HG03060 (cell line): ENCODE measurements at regions not wholly inside any gene's neighbourhood (a gene's known extent, or its start where the extent isn't known, plus 50 kb on each side); places are given as distances from the start of the nearest gene placed in this dataset.
A peak's percentile ranks its signal among the peaks of the same experiment; 100 is the strongest.
"Not testable (repeated sequence)": the region's sequence is repeated elsewhere in the genome, so short reads cannot be mapped to it uniquely, and the experiment has no call there.

ENCODE experiments used
- ATAC-seq: cut with Tn5 transposase; IDR thresholded peaks from one replicate; pipeline ENCODE4 v1.9.1; 2021; ENCODE audit warnings: low read depth, moderate number of reproducible peaks; ENCODE audit not compliant: unreplicated experiment

DNA sequence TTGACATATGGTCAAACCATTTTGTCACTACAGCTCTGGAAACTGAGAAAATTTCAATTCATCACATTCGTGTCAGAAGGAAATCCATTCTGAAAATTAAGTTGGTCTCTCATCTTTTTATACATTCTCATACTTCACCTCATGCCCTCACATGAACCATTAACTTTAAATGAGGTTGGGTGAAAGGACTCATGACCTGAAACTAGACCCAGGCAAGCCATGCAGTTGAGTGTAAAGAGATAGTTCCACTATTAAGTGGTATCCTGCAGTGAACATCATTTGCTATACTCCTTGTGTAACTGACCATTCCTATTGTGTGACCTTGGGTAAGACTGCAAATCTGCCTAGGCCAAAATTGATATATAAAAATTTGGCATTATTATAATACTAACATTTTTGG, 299.6 kb upstream of the GRIN3A start:
- no peak for ATAC-seq

DNA sequence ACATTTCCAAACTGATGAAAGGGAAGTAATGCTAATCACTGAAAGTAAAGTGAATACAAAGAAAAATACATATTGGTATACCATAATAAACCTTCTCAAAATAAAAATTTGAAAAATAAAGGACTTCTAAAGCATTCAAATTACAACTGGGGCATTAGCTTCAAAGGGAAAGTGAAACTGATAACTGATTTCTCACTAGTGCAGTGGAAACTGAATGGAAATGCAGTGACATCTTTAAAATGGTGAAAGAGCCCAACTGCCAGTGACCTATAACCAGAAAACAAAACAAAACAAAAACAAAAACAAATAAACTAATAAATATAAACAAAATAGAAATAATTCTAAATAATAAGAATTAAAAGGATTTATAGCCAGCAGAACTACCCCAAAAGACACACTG, 297.5 kb upstream of the GRIN3A start:
- ATAC-seq: peak; percentile 79

DNA sequence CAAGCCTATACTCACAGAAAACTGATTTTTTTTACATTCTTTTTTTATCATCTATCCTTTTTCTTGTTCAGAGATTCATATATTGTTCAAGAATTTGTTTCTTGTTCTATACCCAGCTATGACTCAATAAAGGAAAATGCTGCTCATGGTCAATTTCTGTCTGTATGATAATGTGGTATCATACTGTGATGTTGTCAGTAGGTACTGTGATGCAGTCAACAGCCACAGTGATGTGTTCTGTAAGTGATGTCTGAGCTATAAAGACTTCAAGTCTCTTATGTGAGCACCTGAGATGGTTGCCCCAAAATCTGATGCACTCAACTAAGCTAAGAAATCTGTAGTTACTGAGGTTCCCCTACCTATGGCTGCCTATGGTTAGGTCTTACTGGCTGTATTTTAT, 294.2 kb upstream of the GRIN3A start:
- no peak for ATAC-seq

GRCh38 chr9:102000956-102001355, 262.5 kb upstream of the GRIN3A start:
- ATAC-seq: no peak

GRCh38 chr9:101999441-101999840, 261.0 kb upstream of the GRIN3A start:
- no peak for ATAC-seq

- ATAC-seq: no peak
Observed at GRCh38 chr9:101995231-101995630, 256.8 kb upstream of the GRIN3A start.

DNA sequence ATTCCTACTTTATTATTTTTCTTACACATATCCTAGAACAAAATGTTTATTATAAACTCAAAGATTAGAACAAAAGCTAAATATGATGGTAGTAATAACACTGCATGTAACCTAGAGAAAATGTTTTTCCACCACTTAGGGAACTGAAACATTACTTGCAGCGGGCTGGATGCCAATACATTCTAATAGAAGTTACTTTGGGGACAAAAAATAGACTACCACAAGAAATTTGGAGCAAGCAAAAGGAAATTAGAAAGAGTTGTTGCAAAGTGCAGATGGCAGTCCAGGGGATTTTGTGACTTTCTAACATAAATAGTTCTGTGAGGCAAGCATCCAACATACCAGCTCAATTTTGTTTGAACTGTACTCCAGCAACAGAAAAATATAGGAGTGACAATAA, 255.3 kb upstream of the GRIN3A start:
- no peak for ATAC-seq

- ATAC-seq: no peak
Observed at GRCh38 chr9:101991926-101992325, 253.5 kb upstream of the GRIN3A start.

DNA sequence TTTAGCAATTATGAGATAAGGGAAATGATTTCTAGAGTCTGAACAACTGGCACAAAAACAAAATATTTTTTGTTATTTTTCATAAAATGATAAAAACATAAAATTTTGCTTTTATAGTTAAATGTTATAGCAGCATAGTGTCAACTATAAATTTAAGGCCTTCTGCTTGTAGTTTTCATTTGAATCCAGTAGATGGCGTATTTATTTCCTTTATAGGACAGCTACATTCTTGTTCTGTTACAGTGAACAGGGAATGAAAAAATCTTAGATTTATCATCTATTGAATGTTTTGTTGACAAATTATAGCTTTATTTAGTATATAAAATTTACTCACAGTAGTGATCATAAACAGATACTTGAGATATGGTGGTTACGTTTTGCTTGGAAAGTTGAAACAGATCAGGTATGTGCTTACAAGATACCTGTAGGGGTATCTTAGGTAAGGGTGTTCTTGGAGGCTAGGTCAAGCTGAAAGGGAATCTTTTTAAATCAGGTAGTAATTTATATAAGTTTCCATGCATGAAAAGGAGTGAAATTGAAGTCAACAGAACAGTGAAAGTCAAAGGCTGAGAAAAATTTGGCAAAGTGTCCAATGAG, 239.3 kb upstream of the GRIN3A start:
- peak; percentile 61 for ATAC-seq

DNA sequence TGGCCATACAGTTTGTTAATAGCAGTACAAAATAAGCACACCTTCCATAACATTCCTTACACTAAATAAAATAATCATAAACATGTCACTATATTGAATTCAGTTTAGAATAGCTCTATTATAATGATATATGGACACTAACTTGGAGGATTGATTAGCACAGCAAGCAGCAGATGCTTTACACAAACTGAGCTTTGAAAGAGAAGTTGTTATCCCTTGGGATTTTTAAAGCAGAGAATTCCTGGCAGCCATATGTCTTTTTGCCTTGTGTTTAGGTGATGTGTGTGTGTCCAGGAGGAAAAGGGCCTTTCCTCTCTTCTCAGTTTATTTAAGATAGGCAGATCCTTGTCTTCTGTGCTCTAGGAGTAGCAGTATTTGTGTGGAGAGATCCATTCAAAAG, 232.2 kb upstream of the GRIN3A start:
- ATAC-seq: no peak

DNA sequence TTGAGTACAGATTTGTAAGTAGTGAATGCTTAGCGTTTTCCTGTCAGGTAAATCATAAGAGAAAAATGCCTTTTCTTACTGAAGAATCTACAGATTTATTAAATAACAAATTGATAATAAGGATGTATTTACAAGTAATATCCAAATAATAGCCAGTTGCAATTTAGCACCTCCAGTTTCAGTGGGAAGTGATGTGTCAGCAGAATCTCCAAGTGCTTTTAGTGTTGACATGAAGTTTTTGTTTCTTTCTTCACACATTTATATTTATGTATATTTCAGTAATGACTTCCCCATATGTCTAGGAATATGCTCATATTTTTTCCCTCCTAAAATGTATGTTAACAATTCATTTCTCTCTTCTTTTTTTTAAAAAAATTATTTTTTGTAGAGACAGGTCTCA, 229.9 kb upstream of the GRIN3A start:
- no peak for ATAC-seq

- no peak for ATAC-seq
Observed at GRCh38 chr9:101966691-101967090, 228.2 kb upstream of the GRIN3A start.

DNA sequence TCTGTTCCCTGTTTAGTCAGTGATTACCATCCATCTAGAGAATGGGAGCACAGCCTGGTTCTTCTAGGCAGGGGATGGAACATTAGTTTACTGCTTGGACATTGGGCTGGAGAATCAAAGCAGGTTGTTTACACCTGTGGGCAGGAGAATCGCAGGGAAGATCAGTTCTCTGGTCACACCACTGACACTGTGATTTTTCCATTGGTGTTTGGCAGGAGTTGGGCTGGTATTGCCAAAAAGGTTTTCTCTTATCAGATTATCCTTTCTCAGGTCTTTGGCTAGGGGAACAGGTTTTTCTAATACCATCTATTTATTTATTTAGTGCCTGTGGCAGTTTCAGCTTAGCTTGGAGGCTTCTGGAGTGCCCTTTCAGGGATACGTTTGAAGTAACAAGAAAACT, 219.3 kb upstream of the GRIN3A start:
- no peak for ATAC-seq

- no peak for ATAC-seq
Observed at GRCh38 chr9:101951598-101951997, 213.2 kb upstream of the GRIN3A start.

GRCh38 chr9:101931756-101932155, 193.3 kb upstream of the GRIN3A start:
- no peak for ATAC-seq

DNA sequence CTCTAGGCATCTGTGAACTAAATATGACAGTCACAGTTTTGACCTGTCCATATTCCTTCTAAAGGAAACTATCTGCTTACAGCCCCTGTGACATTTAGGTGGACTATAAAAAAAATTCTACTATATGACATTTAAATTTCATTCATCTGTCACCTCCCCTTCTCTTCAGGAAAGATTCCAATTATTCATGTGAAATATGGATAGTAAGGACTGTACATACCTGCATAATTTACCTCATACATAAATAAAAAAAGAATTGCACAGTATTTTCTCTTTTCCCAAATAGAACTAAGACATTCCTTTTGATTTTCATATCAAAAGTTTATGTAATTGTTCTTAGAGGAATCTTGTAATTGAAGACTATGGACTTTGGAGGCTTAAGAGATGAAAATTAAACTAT, 192.3 kb upstream of the GRIN3A start:
- no peak for ATAC-seq

GRCh38 chr9:101925498-101925897, 187.1 kb upstream of the GRIN3A start:
- no peak for ATAC-seq

GRCh38 chr9:101923451-101923850, 185.0 kb upstream of the GRIN3A start:
- no peak for ATAC-seq

- not testable (repeated sequence) for ATAC-seq
Observed at GRCh38 chr9:101916948-101917347, 178.5 kb upstream of the GRIN3A start.

DNA sequence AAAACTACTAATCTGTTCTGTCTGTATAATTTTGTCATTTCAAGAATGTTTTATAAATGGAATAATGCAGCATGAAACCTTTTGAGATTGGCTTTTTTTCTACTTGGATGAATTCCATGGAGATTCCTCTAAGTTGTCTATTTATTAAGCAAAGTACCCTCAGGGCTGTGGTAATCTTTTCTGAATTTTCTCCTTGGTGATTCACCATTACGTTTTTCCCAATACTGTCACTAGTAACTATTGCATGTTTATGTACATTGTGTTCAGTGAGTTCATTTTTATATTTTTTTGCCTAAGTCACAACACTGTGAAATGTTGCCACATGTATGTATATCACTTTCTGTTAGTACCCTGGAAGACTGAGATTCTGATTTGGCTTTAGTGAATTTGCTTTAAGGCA, 177.0 kb upstream of the GRIN3A start:
- ATAC-seq: no peak

- no peak for ATAC-seq
Observed at GRCh38 chr9:101912698-101913097, 174.3 kb upstream of the GRIN3A start.

- no peak for ATAC-seq
Observed at GRCh38 chr9:101907466-101907865, 169.0 kb upstream of the GRIN3A start.

GRCh38 chr9:101904845-101905244, 166.4 kb upstream of the GRIN3A start:
- ATAC-seq: no peak
